ENCODE measurements at regions not wholly inside any gene's neighbourhood (a gene's known extent, or its start where the extent isn't known, plus 50 kb on each side); places are given as distances from the start of the nearest gene placed in this dataset.
"Not testable (repeated sequence)": the region's sequence is repeated elsewhere in the genome, so short reads cannot be mapped to it uniquely, and the experiment has no call there.

DNA sequence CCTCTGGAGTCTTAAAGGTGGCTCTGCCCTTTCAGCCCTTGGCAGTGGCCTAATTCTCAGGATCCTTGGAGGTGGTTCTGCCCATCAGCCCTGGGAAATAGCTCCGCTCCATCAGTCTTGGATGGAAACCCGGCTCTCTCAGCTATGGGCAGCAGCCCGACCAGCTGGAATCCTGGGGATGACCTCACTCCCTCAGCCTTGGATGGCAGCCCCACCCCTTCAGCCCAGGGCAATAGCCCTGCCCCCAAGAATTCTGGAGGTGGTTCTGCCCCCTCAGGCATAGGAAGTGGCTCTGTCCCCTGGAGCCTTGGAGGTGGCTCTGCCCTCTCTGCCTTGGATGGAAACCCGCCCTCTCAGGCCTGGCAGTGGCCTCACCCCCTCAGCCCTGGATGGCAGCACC is 127.7 kb downstream of the RBMX2 start:
- no peak overlapping the region for H3K4me3 ChIP-seq (ENCODE audit: low read length)
- DNase-seq (ENCODE audit: low read depth) = no peak
- TF ChIP-seq, protein P1, sequence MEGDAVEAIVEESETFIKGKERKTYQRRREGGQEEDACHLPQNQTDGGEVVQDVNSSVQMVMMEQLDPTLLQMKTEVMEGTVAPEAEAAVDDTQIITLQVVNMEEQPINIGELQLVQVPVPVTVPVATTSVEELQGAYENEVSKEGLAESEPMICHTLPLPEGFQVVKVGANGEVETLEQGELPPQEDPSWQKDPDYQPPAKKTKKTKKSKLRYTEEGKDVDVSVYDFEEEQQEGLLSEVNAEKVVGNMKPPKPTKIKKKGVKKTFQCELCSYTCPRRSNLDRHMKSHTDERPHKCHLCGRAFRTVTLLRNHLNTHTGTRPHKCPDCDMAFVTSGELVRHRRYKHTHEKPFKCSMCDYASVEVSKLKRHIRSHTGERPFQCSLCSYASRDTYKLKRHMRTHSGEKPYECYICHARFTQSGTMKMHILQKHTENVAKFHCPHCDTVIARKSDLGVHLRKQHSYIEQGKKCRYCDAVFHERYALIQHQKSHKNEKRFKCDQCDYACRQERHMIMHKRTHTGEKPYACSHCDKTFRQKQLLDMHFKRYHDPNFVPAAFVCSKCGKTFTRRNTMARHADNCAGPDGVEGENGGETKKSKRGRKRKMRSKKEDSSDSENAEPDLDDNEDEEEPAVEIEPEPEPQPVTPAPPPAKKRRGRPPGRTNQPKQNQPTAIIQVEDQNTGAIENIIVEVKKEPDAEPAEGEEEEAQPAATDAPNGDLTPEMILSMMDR (IDR thresholded peaks at IDR 0.05; ENCODE audit: insufficient read depth, low read depth, low read length, missing control alignments) = no peak

DNA sequence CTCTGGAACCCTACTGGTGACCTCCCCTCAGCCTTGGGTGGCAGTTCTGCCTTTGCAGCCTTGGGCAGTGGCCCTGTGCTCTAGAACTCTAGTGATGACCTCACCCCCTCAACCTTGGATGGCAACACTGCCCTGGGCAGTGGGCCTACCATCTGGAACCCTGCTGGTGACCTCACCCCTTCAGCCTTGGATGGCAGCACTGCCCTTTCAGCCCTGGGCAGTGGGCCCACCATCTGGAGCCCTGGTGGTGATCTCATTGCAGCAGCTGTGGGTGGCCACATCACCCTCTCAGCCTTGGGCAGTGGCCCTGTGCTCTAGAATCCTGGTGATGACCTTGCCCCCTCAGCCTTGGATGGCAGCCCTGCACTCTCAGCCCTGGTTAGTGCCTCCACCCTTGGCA is 129.3 kb downstream of the RBMX2 start:
- no peak overlapping the region for H3K4me3 ChIP-seq (ENCODE audit: low read length)
- TF ChIP-seq, protein P1 (IDR thresholded peaks at IDR 0.05; ENCODE audit: insufficient read depth, low read depth, low read length, missing control alignments) = no peak
- DNase-seq (ENCODE audit: low read depth) = no peak

DNA sequence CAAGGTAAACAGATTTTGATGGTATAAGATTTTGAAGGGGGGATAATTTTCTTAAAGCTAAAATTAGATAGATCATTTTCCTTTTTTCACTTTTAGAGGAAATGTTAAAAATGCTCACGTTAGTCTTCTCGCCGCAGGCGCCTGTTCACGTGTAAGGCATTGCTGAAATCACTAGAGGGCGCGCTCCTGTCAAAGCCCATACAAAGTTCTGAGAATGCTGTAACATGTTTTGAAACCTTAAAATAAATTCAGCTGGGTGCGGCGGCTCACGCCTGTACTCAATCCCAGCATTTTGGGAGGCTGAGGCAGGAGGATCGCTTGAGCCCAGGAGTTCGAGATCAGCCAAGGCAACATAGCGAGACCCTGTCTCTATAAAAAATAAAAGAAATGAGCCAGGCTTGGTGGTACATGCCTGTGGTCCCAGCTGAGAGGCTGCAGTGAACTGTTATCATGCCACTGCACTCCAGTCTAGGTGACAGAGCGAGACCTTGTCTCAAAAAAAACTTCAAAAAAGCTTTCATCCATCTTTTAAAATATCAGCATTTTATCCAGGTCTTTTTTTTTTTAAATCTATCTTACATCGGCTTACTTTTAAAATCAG is 138.0 kb downstream of the RBMX2 start:
- TF ChIP-seq, protein P1 (IDR thresholded peaks at IDR 0.05; ENCODE audit: insufficient read depth, low read depth, low read length, missing control alignments) = peak; percentile 68
- peak; percentile 52 for DNase-seq (ENCODE audit: low read depth)
- no peak overlapping the region for H3K4me3 ChIP-seq (ENCODE audit: low read length)

DNA sequence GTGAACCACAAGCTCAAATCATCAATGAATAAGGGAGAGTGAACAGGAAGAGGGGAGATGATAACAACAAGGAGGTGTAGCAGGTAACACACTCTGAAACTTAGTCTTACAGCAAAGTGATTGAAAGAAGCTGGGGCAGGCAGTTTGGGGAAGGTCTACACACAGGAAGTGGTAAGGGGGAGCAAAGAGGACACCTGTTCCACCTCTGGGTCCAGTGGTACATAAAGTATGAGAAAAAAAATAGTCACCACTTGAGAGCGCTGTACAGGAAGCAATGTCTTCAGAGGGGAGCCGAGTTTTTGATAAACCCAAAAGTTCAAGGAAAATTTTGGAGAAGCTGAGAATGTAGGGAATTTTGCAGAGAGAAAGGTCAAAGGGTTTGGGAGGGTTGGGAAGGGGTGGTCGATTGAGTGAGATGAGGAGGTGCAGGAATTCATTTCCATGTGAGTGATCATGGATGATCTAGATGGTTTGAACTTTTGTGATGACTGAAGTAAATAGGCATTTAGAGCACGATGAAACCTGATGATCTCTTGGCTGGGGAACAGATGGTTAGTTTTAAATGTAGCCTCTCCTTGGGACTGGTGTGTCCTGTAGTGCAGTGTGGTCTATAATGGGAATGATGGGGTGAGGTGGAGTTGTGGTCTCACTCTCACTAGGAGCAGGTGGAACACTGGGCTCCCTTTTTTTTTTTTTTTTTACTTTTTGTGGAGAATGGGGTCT is 142.0 kb downstream of the RBMX2 start:
- H3K4me3 ChIP-seq (ENCODE audit: low read length) = no peak overlapping the region
- DNase-seq (ENCODE audit: low read depth) = no peak
- TF ChIP-seq, protein P1 (IDR thresholded peaks at IDR 0.05; ENCODE audit: insufficient read depth, low read depth, low read length, missing control alignments) = no peak

DNA sequence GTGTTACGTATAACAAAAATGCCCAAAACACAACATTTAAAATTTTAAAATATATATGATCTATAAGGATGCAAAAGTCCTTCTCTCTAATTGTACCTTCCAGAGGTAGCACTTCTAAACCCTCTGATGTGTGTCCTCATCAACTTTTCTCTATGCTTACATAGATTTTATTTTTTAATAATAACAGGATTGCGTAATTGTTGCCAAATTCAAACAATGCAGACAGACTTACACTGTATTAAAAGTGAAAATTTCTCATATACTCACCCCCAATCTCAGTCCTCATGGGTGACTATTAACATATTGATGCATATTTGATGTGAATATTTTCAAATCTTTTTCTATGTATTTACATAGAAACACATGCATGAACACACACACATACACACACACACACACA is 144.0 kb downstream of the RBMX2 start:
- TF ChIP-seq, protein P1 (IDR thresholded peaks at IDR 0.05; ENCODE audit: insufficient read depth, low read depth, low read length, missing control alignments) = no peak
- H3K4me3 ChIP-seq (ENCODE audit: low read length) = no peak overlapping the region
- DNase-seq (ENCODE audit: low read depth) = no peak

DNA sequence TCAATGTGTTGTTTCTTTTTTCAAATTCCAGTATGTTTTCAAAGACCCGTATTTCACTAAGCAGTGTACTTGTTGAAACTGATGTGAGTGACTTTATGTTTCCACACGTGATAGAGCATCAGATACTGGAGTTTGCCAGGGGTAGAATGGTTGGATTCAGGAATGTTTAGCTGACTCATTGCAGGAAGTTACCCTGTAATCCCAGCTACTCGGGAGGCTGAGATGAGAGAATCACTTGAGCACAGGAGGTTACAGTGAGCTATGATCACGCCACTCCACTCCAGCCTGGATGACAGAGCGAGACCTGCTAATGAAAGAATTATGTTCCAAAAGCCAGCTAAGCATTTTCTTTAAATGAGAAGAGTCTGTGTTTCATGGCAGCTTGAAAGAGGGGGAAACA is 147.6 kb downstream of the RBMX2 start:
- DNase-seq (ENCODE audit: low read depth) = peak; percentile 5
- H3K4me3 ChIP-seq (ENCODE audit: low read length) = not testable (repeated sequence)

DNA sequence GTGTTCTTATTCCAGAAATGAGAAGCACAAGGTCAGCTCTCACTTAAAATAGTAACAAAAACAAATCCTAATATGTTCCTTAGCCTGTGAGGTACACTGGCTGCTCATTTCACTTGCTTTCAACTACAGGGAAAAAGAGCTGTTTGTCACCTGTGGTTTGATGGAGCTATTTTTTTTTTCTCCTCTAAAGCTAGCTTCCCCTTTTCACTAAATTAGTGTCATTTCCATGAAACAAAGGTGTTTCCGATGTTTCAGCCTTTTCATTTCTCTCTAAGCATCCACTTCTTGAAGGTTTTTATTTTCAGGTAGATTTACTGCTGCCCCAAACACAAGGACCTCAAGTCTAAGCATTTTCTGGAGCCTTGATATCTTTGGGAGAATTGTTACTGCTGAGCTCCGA is 148.6 kb downstream of the RBMX2 start:
- DNase-seq (ENCODE audit: low read depth) = no peak
- H3K4me3 ChIP-seq (ENCODE audit: low read length) = no peak overlapping the region
- TF ChIP-seq, protein P1 (IDR thresholded peaks at IDR 0.05; ENCODE audit: insufficient read depth, low read depth, low read length, missing control alignments) = no peak

All from epithelial cell of esophagus (primary cell).